ENCODE measurements at regions not wholly inside any gene's neighbourhood (a gene's known extent, or its start where the extent isn't known, plus 50 kb on each side); places are given as distances from the start of the nearest gene placed in this dataset.

DNA sequence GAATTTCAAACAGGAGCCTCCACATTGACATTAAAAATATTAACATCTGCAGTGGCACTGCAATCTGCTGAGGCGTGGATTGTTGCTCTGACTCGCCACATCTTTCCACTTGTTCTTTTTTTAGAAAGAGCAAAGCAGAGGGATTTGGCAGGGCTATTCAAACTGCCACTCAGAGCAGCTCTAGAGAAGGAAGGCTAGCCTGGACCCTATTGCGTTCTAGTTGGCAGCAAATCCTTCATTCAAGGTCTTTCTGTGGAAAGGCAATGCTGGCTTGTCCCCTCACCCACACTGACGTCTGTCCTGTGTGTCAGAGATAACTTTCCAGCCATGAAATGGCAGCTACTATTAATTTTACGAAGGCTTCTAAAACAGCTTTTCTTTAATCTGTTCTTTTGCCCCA, 483.2 kb upstream of the SGO1 start:
- POLR2A ChIA-PET, result no interaction called here
- no peak for DNase-seq (ENCODE audit: low read depth, low spot score)
- no peaks in the 10 kb centered on the region for H3K9me3 ChIP-seq (ENCODE audit: control insufficient read depth, insufficient read depth, low read length)
- CTCF ChIA-PET, result no interaction called here
- H3K4me3 ChIP-seq (ENCODE audit: low read depth, low read length), result no peak overlapping the region
- H3K27ac ChIP-seq (ENCODE audit: low read depth, low read length), result no peak overlapping the region
- H3K27me3 ChIP-seq (ENCODE audit: control insufficient read depth, insufficient read depth, low read length), result no peaks in the 10 kb centered on the region
- TF ChIP-seq, protein P1, sequence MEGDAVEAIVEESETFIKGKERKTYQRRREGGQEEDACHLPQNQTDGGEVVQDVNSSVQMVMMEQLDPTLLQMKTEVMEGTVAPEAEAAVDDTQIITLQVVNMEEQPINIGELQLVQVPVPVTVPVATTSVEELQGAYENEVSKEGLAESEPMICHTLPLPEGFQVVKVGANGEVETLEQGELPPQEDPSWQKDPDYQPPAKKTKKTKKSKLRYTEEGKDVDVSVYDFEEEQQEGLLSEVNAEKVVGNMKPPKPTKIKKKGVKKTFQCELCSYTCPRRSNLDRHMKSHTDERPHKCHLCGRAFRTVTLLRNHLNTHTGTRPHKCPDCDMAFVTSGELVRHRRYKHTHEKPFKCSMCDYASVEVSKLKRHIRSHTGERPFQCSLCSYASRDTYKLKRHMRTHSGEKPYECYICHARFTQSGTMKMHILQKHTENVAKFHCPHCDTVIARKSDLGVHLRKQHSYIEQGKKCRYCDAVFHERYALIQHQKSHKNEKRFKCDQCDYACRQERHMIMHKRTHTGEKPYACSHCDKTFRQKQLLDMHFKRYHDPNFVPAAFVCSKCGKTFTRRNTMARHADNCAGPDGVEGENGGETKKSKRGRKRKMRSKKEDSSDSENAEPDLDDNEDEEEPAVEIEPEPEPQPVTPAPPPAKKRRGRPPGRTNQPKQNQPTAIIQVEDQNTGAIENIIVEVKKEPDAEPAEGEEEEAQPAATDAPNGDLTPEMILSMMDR (IDR thresholded peaks at IDR 0.05; ENCODE audit: low read depth, low read length), result no peak

DNA sequence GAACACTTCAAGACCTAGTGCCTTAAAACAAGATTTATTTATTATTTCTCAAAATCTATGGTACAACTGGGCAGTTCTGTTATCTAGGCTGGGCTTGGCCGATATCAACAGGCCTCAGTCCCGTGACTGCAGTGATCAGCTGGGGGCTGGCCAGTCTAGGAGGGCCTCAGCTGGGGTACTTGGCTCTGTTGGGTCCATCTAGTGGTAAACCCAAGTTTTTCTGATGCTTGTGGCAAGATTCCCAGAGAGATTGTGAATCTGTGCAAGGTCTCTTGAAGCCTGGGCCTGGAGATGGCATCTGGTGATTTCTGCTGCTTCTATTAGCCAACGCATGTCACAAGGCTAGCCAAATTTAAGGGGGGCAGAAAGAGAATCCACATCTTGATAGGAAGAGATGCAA, 482.4 kb upstream of the SGO1 start:
- Histone ChIP-seq H3K9me3 (ENCODE audit: control insufficient read depth, insufficient read depth, low read length) (no peaks in the 10 kb centered on the region), H3K4me3 (ENCODE audit: low read depth, low read length) (no peak overlapping the region), H3K27ac (ENCODE audit: low read depth, low read length) (no peak overlapping the region), H3K27me3 (ENCODE audit: control insufficient read depth, insufficient read depth, low read length) (no peaks in the 10 kb centered on the region)
- TF ChIP-seq, protein P1 (IDR thresholded peaks at IDR 0.05; ENCODE audit: low read depth, low read length), result 0 out of 2 replicates have a peak, but pooled peaks have one; percentile 2
- POLR2A ChIA-PET, result no interaction called here
- CTCF ChIA-PET, result no interaction called here
- DNase-seq (ENCODE audit: low read depth, low spot score), result no peak

DNA sequence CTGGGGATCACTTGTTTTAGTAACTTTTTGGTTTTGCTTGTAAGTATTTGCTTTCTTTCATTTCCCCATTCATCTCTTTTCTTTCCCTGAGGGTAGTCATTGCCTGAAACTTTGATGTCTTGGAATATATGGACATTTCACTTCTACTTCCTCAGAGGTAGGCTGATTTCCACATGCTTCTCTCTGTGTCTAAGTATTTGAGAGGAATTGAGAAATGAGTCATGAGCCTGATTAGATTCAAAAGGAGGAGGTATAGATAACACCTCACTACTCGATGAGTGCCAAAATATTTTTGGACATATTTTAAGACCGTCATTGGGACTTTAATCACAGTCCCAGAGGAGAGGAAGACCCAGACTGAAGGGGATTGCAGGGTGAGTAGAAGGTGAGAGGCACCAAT, 480.1 kb upstream of the SGO1 start:
- no peak overlapping the region for H3K27ac ChIP-seq (ENCODE audit: low read depth, low read length)
- ChIA-PET CTCF (no interaction called here), POLR2A (no interaction called here)
- TF ChIP-seq, protein P1 (IDR thresholded peaks at IDR 0.05; ENCODE audit: low read depth, low read length), result no peak
- no peak for DNase-seq (ENCODE audit: low read depth, low spot score)
- no peaks in the 10 kb centered on the region for H3K27me3 ChIP-seq (ENCODE audit: control insufficient read depth, insufficient read depth, low read length)
- H3K4me3 ChIP-seq (ENCODE audit: low read depth, low read length), result no peak overlapping the region
- H3K9me3 ChIP-seq (ENCODE audit: control insufficient read depth, insufficient read depth, low read length), result no peaks in the 10 kb centered on the region

DNA sequence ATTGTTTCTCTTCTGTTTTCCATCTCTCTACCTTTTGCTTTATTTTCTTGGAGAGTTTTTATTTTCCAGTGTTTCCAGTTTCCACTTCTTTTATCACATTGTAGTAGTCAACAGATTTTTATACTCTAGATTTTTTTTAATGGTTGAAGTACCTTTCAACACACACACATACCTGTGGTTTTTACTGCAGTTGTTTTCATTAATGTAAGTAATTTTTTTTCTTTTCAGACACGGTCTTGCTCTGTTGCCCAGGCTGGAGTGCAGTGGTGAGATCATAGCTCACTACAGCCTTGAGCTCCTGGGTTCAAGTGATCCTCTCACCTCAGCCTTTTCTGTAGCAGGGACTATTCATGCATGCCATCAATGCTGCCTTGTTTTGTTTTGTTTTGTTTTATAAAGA, 472.5 kb upstream of the SGO1 start:
- ChIA-PET POLR2A (no interaction called here), CTCF (no interaction called here)
- Histone ChIP-seq H3K27me3 (ENCODE audit: control insufficient read depth, insufficient read depth, low read length) (no peaks in the 10 kb centered on the region), H3K4me3 (ENCODE audit: low read depth, low read length) (no peak overlapping the region), H3K27ac (ENCODE audit: low read depth, low read length) (no peak overlapping the region), H3K9me3 (ENCODE audit: control insufficient read depth, insufficient read depth, low read length) (no peaks in the 10 kb centered on the region)
- DNase-seq (ENCODE audit: low read depth, low spot score), result no peak
- TF ChIP-seq, protein P1 (IDR thresholded peaks at IDR 0.05; ENCODE audit: low read depth, low read length), result no peak

DNA sequence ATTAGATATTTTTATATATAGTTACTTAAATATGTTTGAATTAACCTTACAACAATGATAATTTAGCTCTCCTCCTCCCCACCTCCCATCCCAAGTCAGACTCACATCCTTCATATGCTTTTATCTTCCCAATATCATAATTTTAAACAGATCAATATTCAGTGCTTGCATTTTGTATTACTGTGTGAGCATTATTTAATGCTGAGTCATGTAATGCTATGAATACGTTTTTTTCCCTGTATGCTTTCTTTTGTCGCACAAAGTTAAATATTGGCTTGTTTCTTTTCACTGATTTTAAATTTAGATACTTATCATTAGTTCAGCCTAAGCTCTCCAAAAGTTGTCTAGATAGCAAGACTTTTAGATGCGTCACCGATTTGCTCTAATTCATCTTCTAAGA, 471.6 kb upstream of the SGO1 start:
- H3K27ac ChIP-seq (ENCODE audit: low read depth, low read length), result no peak overlapping the region
- TF ChIP-seq, protein P1 (IDR thresholded peaks at IDR 0.05; ENCODE audit: low read depth, low read length), result no peak
- CTCF ChIA-PET, result interaction anchor here (0.6 to 0.9 kb wide), 2 partner anchors 9 to 14 kb away, joined by 3 read pairs; no protein-coding TSS in a partner anchor
- no peak for DNase-seq (ENCODE audit: low read depth, low spot score)
- H3K9me3 ChIP-seq (ENCODE audit: control insufficient read depth, insufficient read depth, low read length), result no peaks in the 10 kb centered on the region
- POLR2A ChIA-PET, result no interaction called here
- no peak overlapping the region for H3K4me3 ChIP-seq (ENCODE audit: low read depth, low read length)
- no peaks in the 10 kb centered on the region for H3K27me3 ChIP-seq (ENCODE audit: control insufficient read depth, insufficient read depth, low read length)

Measured in AG04450 (cell line).